Right atrium auricular region (tissue), 2 donors: ENCODE measurements at regions not wholly inside any gene's neighbourhood (a gene's known extent, or its start where the extent isn't known, plus 50 kb on each side); places are given as distances from the start of the nearest gene placed in this dataset.

ENCODE experiments used
- DNase-seq: peaks from one replicate; pipeline ENCODE4 v3.0.0-alpha.2; 2019; ENCODE audit warnings: low spot score
- H3K27ac ChIP-seq, 2 donors: fragments of 200-600 bp; sonication (generic); 1 replicate in 1 of 2; 2 replicates in 1 of 2; pipeline ENCODE4 v1.5.1; 2016 to 2019
- H3K27me3 ChIP-seq, 2 donors: fragments of 200-600 bp; sonication (generic); one replicate each; pipeline versions ENCODE4 v1.5.1 to v1.6.0; 2017 to 2019
- H3K36me3 ChIP-seq: fragments of 200-600 bp; sonication (generic); one replicate; pipeline ENCODE4 v1.5.1; 2016
- H3K4me1 ChIP-seq, 2 donors: fragments of 200-600 bp; sonication (generic); one replicate each; pipeline versions ENCODE4 v1.5.1 to v1.6.0; 2017 to 2019
- H3K4me3 ChIP-seq, 2 donors: fragments of 200-600 bp; sonication (generic); 1 replicate in 1 of 2; 2 replicates in 1 of 2; pipeline ENCODE4 v1.5.1; 2017 to 2019; ENCODE audit warnings: mild to moderate bottlenecking in 1 of 2, moderate library complexity in 1 of 2
- H3K9me3 ChIP-seq, 2 donors: fragments of 200-600 bp; sonication (generic); one replicate each; pipeline ENCODE4 v1.5.1; 2019
- TF ChIP-seq, protein P1 (sequence below), 2 donors: fragments of 200-600 bp; sonication (generic); IDR thresholded peaks; one replicate each; pipeline ENCODE4 v1.5.1; 2019; ENCODE audit warnings: antibody characterized with exemption in 2 of 2

DNA sequence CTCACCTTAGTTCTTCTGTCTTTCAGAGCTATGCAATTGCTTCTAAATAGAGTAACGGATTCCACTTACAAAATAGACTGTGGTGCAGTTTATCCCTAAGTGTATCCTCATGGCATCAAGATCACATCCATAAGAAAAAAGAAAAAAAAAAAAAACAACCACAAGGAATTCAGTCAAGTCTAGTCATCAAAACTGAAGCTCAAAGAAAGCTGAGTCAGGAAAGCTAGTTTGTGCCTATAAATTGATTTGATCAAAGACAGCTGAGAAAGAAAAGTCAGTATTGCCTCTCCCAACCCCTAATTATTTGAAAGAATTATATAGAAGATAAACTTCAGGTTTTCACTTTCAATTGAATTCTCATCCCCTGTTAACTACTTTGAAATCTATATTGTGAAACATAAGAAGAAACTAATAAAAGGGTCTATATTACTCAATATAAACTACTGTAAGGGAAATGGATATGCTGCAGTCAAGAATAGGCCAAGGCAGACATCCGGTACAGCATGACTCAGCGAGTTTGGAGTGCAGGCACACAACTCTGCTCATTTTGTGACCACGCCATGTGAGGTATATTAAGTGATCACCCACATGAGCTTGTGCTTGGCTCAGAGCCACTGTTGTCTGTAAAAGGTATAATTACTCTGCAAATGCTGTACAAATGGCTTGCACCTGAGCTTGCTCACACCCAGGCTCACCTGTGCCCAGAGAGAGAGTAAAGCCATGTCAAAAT is 568.1 kb upstream of the CRIM1 start:
- H3K4me3 ChIP-seq: no peak overlapping the region
- H3K27ac ChIP-seq: no peak overlapping the region
- no peaks in the 10 kb centered on the region for H3K4me1 ChIP-seq
- no peak for DNase-seq
- H3K36me3 ChIP-seq: no peaks in the 10 kb centered on the region
- no peaks in the 10 kb centered on the region for H3K9me3 ChIP-seq
- H3K27me3 ChIP-seq: no peaks in the 10 kb centered on the region
- TF ChIP-seq, protein P1, sequence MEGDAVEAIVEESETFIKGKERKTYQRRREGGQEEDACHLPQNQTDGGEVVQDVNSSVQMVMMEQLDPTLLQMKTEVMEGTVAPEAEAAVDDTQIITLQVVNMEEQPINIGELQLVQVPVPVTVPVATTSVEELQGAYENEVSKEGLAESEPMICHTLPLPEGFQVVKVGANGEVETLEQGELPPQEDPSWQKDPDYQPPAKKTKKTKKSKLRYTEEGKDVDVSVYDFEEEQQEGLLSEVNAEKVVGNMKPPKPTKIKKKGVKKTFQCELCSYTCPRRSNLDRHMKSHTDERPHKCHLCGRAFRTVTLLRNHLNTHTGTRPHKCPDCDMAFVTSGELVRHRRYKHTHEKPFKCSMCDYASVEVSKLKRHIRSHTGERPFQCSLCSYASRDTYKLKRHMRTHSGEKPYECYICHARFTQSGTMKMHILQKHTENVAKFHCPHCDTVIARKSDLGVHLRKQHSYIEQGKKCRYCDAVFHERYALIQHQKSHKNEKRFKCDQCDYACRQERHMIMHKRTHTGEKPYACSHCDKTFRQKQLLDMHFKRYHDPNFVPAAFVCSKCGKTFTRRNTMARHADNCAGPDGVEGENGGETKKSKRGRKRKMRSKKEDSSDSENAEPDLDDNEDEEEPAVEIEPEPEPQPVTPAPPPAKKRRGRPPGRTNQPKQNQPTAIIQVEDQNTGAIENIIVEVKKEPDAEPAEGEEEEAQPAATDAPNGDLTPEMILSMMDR (IDR thresholded peaks at IDR 0.05): no peak

DNA sequence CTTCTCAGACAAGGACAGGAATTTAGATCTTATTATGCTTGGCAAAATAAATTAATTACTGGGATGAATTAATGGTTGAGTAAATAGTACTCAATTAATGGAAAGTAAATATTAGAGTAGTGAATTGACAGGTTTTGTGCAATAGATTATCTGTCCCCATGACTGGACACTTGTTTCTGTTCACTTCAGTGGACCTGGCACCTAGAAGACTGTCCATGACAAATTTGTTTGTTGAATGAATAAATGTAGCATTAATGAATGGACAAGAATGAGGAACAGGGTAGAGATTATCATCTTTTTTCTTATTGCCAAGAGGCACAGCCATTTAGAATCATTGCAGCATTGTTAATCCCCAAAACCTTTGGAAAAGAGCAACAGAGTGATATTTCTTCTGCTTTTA is 570.0 kb upstream of the CRIM1 start:
- H3K27ac ChIP-seq: no peak overlapping the region
- H3K27me3 ChIP-seq: no peaks in the 10 kb centered on the region
- DNase-seq: no peak
- no peaks in the 10 kb centered on the region for H3K36me3 ChIP-seq
- H3K4me3 ChIP-seq: no peak overlapping the region
- TF ChIP-seq, protein P1 (IDR thresholded peaks at IDR 0.05): no peak
- no peaks in the 10 kb centered on the region for H3K9me3 ChIP-seq
- H3K4me1 ChIP-seq: no peaks in the 10 kb centered on the region

DNA sequence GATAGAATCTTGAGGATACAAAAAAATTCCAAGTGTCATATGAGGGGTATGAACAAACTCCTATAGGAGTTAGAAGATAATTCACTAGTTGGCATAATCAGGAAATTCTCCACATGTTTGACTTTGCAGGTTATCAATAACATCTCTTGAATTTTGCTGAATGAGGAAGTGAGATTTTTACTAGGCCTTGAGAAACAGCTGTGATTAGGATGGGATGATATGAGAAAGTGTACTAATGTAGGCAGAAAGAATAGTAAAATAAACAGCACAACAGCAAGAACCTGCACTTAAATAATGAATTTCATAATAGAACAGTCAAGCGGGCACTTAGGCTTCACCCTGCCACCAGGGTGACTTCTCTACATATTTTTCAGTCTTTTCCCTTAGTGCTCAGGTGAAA is 570.8 kb upstream of the CRIM1 start:
- H3K4me3 ChIP-seq: no peak overlapping the region
- no peak overlapping the region for H3K27ac ChIP-seq
- no peaks in the 10 kb centered on the region for H3K36me3 ChIP-seq
- no peaks in the 10 kb centered on the region for H3K27me3 ChIP-seq
- no peaks in the 10 kb centered on the region for H3K9me3 ChIP-seq
- DNase-seq: no peak
- no peaks in the 10 kb centered on the region for H3K4me1 ChIP-seq
- TF ChIP-seq, protein P1 (IDR thresholded peaks at IDR 0.05): no peak

DNA sequence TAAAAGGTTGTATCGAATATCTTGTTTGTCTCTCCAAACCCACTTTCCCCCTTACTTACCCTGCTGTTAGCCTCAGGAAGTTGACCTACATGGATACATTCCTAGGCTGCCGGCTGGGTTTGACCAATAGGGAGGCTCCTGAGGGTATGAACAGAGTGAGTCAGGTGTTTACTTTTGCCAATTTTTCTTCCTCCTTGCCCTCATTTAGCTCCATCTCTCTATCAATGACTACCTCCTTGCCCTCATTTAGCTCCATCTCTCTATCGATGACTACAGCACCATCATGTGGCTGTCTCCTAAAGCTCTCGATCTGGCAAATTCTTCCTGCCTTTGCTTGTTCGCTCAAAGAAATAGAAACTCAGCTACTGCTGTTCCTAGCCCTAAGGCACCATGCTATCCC is 571.9 kb upstream of the CRIM1 start:
- DNase-seq: no peak
- Histone ChIP-seq H3K4me3 (no peak overlapping the region), H3K27me3 (no peaks in the 10 kb centered on the region), H3K9me3 (no peaks in the 10 kb centered on the region), H3K4me1 (no peaks in the 10 kb centered on the region), H3K36me3 (no peaks in the 10 kb centered on the region), H3K27ac (no peak overlapping the region)
- TF ChIP-seq, protein P1 (IDR thresholded peaks at IDR 0.05): no peak

DNA sequence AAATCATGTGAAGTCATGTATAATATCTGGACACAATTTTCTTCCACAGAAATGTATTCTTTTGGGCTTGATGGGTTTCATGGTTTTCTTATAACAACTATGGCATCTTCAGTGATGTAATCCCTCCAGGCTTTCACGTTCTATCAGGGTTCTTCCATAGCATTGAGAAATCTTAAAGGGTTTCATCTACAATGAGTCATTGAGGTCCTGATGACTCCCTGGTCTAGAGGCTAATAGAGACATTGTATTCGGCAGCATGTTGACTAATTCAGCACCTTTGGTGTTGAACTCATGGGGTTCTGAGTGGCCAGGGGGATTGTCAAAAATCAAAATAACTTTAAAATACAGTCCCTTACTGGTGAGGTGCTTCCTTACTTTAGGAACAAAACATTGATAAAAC is 614.0 kb upstream of the CRIM1 start:
- Histone ChIP-seq H3K27me3 (no peaks in the 10 kb centered on the region), H3K4me3 (no peak overlapping the region), H3K27ac (no peak overlapping the region), H3K9me3 (peaks cover 0 to 15% of the 10 kb centered on the region in 2 donors), H3K4me1 (no peaks in the 10 kb centered on the region), H3K36me3 (no peaks in the 10 kb centered on the region)
- TF ChIP-seq, protein P1 (IDR thresholded peaks at IDR 0.05): no peak
- no peak for DNase-seq

DNA sequence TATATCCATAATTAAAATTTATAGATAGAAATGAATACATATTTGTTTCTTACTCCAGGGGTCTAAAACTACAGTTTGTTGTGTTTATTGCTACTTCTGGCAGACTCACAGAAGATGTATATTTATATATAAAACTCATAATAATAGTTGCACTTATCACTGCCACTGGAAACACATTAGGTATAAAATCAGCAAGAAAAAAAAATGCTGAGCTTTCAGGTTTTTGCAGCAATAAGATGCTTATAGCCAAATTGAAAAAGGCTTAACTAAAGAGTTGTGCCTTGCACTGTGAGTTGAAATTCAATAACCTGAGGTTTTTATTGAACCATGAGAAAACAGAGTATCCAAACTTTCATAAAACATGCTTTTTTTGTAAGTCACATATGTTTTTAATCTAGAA is 623.9 kb upstream of the CRIM1 start:
- Histone ChIP-seq H3K36me3 (no peaks in the 10 kb centered on the region), H3K27ac (no peak overlapping the region), H3K9me3 (no peaks in the 10 kb centered on the region), H3K4me1 (no peaks in the 10 kb centered on the region), H3K27me3 (no peaks in the 10 kb centered on the region), H3K4me3 (no peak overlapping the region)
- TF ChIP-seq, protein P1 (IDR thresholded peaks at IDR 0.05): no peak
- DNase-seq: no peak
